DMS 273 treated with DMSO at 0.1 percent for 48 hours (cell line): ENCODE measurements at regions not wholly inside any gene's neighbourhood (a gene's known extent, or its start where the extent isn't known, plus 50 kb on each side); places are given as distances from the start of the nearest gene placed in this dataset.

ENCODE experiments used
- DNase-seq: peaks from one replicate; lab custom pipeline; 2025; lab: John Stamatoyannopoulos, UW

- DNase-seq: no peak
Observed at GRCh38 chr4:124807421-124807820, 94.9 kb upstream of the ANKRD50 start.

- DNase-seq: peak; percentile 7
Observed at GRCh38 chr4:124806403-124806802, 93.9 kb upstream of the ANKRD50 start.

- no peak for DNase-seq
Observed at GRCh38 chr4:124804584-124804983, 92.1 kb upstream of the ANKRD50 start.

- no peak for DNase-seq
Observed at GRCh38 chr4:124804041-124804440, 91.5 kb upstream of the ANKRD50 start.

- DNase-seq: no peak
Observed at GRCh38 chr4:124803641-124804040, 91.1 kb upstream of the ANKRD50 start.

GRCh38 chr4:124803026-124803425 is 90.5 kb upstream of the ANKRD50 start:
- no peak for DNase-seq

GRCh38 chr4:124797223-124797622 is 84.7 kb upstream of the ANKRD50 start:
- DNase-seq: no peak

GRCh38 chr4:124790471-124790870 is 77.9 kb upstream of the ANKRD50 start:
- no peak for DNase-seq

- DNase-seq: no peak
Observed at GRCh38 chr4:124786634-124787033, 74.1 kb upstream of the ANKRD50 start.

- no peak for DNase-seq
Observed at GRCh38 chr4:124785645-124786044, 73.1 kb upstream of the ANKRD50 start.

GRCh38 chr4:124783847-124784246 is 71.3 kb upstream of the ANKRD50 start:
- DNase-seq: no peak

- no peak for DNase-seq
Observed at GRCh38 chr4:124777007-124777406, 64.5 kb upstream of the ANKRD50 start.

GRCh38 chr4:124768596-124769365 is 56.2 kb upstream of the ANKRD50 start:
- DNase-seq: no peak

GRCh38 chr4:124762956-124763355 is 50.4 kb upstream of the ANKRD50 start:
- no peak for DNase-seq
